Activated CD4-positive, alpha-beta T cell treated with anti-CD3 and anti-CD28 coated beads for 24 hours (primary cell): ENCODE measurements at regions not wholly inside any gene's neighbourhood (a gene's known extent, or its start where the extent isn't known, plus 50 kb on each side); places are given as distances from the start of the nearest gene placed in this dataset.
A peak's percentile ranks its signal among the peaks of the same experiment; 100 is the strongest.

Experiments used
- DNase-seq, 2 donors: peaks; one replicate each; pipeline ENCODE4 v3.0.0-alpha.2; 2020; ENCODE audit warnings: low read depth in 2 of 2

DNA sequence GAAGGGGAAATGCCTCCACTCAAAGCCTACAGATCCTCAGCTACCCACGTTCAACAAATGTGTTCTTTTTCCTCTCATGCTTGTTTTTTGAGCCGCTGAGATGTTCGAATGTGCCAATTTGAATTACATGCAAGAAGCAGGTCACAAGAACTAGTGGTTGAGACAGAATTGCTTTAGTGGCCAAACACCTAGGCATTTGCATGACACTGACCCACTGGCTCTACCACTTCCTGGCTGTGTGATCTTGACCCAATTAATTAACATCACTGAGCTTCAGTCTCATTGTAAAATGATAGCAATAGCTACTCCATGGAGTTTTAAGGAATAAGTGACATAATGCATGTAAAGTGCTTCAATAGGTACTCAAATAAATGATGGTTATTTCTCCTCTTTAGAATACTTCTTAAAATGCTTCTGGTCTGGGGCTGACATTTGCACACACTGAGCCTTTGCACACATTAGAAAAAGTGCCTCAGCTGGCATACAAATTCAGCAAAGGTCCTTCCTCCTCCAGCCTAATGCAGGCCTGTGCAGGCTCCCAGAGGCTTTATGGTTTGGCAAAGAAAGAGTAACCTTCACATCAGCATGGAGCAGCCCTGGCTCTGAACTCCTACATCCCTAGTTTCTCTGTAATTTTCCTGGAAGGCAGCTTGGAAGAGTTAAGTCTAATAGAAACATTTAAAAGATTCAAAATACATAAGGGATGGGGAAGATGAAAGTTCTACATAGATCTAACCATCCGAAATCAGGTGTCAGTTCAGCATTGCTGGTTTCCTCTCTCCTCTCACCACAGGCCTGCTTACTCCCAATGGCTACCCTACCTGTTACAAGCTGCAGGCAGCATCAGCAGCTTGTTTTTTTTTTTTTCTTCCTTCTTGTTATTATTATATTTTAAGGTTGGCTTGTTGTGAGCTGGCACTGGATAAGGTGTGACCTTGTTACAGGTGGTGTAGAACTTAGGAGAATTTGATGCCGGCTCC lies 107.4 kb downstream of the TBX19 start:
- no peak for DNase-seq

DNA sequence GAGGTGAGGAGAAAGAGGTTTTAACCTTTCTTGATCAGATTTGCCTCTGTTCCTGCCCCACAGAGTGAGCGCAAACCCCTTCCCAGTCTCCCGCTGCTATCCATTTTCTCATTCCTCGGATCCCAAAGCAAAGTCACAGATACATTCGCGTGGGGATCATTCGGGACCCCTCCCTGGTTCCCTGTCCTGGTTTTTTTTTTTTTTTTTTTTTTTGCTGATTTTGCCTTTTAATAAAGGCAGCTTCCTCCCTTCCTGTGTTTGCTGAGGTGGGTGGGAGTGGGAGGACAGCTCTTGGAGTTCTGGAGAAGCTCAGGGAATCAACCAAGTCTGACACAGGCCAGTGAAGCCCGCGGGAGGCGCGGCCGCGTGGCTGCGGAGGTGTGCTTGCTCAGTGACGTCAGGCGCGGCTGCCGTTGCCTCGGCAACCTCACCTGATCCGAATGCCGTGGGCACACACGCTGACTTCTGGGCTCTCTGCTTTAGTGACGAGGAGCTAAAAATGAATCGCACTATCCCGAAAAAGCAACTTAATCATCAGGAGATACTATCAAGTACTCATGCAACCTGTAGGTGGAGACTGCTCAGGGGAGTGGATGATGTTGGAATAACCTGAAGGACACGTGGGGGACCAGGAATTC lies 106.4 kb downstream of the TBX19 start:
- peak; percentile 44 to 62 for DNase-seq

DNA sequence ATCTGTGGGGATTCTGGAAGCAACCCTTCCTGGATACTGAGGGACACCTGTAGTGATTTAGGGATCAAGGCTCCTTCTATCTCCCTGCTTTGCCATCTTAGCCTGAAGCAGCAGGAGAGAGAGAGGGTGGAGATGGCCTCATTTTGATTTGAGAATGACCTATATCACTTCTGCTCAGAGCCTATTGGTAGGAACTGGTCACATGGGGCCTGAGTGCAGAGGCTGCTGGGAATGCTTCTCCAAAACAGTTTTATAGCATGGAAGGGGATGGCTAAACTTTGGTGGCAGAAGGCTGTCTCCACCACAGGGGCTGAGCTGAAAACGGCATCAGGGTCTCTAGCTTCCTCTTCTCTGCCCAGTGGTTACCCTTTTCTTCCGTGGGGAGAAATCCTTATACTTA lies 105.8 kb downstream of the TBX19 start:
- no peak for DNase-seq

DNA sequence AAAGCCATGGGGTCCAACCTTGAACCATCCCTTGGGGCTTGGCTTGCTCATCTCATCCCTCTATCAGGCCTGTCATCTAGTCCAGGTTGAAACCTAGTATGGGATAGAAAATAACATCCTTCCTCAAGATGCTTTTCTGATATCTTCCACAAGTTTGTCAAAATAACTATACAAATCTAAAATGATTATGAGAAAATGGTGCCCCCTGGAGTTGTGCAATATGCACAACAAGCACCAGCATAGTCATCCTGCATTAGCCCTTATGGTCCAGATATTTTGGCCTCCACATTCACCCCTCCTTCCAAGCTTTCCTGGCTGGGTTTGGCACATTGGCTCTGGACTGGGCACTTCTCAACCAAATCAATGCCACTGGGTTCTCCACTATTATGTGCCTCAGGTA lies 101.2 kb downstream of the TBX19 start:
- no peak for DNase-seq

DNA sequence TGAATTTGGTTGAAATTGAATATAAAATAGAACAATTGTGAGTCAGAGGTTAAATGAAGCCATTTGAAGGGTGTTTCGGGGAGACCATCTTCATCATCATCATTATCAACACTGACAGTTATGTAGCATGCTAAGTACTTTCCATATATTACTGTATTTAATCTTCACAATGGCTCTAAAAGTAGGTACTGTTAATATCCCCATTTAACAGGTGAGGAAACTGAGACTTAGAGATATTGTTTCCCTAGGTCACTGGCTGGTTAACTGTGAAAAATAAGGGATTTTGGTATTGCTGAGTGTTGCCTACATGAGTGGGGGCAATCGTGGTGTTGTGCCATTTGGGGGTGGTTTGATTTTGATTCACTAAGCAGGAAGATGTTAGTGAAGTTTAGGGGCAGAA lies 100.3 kb downstream of the TBX19 start:
- DNase-seq: no peak

DNA sequence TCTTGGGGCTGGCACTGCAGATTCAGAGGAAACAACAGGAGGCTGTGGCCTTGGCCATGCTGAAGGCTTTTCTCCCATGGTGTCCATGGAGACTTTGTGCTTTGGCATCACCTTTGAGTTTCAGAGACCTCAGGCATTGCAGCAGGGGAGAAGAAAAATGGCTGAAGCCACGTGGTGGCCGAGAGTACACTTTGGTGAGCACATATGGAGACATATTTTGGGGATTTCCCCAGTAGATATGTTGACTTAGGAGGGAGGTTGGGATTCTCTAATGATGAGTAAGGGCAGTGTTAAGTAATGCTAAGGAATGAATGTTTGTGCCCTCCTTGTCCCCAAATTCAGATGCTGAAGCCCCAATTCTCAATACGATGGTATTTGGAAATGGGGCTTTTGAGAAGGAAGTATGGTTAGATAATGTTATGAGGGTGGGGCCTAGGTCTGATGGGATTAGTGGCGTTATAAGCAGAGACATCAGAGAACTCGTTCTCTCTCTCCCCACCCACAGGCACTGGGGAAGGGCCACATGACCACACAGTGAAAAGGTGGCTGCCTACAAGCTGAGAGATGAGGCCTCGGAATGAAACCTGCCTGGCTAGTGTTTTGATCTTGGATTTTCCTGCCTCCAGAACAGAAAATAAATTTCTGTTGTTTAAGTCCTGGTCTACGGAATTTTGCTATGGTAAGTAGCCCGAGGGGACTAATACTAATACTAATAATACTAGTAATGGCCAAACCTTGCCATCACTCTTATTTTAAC lies 98.6 kb downstream of the TBX19 start:
- DNase-seq: no peak

DNA sequence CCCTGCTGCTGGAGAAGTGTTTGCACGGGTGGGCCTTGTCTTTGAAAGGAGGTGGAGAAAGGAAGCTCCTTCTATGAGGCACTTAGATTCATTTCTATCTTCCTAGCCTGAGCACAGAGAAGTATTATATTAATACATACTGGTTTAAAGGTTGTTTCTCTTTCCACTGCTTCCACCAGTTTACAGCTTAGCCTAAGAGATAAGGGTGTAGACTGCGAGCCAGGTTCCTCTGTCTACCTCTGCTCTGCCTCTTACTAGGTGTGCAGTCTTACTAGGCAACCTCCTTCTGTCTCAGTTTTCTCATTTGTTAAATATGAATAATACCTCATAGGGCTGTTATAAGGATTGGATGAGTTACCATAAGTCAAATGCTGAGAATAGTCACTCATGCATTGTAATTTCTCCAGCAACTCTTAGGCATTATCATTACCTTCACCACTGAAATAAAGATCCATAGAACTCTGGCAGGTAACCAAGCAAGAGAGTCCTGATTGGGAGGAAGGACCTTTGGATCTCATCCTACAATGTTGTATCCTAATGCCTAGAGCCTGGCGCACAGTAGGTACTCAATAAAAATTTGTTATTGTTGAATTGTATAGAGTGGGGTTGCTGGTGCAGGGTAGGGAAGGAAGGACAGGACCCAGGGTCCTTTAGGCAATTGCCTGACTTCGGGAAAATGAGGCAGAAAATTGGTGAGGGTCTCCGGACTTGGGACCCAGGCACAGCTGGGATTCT lies 95.1 kb downstream of the TBX19 start:
- DNase-seq: no peak

DNA sequence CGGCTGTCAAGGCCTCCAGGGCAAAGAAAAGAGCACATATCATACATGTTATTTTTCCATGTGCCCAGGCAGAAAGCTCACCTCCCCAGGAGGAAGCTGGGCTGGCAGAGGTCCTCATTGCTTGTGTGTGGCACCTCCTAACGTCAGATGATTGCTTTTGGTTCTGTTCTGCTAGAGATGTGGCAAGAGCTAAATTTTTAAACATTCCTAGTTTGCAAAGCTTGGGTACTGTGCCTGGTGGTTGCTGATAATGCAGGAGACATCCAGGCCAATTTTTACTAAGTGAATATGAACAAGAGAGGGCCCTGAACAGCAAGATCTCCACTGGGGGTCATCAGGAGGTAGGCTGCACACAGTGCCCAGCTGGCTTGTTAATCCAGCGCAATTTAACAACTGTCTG lies 93.9 kb downstream of the TBX19 start:
- no peak for DNase-seq

DNA sequence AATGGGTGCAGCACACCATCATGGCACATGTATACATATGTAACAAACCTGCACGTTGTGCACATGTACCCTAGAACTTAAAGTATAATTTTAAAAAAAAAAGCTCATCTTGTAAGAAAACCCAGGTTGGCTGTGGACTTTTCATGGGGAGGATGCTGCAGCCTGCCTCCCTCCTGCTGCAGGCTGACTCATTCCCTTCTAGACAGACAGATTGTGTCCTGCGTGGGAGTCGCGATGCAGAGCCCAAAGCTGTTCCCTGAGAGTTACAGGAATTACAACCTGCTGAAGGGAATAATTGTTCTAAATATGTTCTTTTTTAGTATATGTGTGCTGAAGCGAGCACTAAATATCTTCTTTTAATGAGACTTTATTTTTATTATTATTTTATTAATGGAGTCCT lies 93.2 kb downstream of the TBX19 start:
- no peak for DNase-seq

DNA sequence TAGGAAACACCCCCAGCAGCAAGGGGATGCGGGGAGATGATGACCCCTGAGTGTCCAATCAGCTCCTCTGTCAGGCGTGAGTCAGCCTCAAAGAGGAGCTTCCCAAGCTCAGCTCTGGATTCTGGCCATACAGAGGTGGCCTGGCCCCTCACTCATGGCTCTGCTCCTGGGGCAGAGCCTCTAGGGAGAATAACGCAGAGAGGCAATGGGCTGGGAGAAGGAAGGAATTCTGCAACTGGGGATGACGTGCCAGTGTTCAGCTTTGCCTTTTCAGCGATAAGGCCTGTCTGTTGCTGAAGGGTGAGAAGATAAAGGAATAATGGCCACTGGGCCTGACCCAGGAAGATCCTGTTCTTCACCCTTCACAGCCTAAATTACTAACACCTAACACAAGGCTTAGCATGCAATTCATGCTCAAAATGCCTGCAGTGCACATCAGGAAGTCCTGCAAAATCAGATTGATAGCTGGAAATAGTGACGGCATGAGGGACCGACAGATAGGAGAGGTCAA lies 92.2 kb downstream of the TBX19 start:
- no peak for DNase-seq

DNA sequence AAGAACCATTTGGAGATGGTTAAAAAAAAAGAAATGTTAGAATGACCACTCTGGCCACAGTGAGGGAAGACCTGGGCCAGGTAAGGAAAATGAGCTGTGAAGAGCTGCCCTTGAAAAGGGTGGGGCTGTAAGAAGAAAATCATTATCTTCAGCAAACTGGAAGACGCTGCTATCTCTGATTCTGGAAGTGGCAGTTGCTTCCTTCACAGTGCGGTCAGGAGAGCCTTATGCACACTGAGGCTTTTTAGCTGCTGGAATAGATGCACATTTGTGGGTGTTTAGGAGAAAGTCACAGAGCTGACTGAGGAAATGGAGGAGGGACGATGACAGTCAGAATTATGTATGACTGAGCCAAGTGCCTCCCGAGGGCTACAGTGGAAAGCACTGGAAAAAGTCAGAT lies 91.6 kb downstream of the TBX19 start:
- DNase-seq: no peak

DNA sequence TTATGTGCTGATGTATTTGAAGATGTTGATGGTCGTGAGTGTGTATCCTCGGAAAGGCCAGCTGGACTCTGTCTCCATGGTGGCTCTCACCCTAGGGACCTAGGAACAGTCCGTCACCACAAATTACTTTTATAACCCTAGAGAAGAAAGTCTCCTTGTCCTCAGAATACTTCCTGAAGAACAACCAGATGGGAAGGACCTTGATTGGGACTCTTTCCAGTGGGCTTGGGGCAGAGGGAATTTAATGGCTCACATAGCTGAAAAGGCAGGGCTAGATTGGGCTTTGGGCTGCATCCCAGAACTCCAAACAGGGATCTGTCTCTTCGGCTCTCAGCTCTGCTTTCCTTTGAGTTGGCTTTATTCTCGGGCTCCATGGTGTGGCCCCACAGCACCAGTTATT lies 90.8 kb downstream of the TBX19 start:
- no peak for DNase-seq

DNA sequence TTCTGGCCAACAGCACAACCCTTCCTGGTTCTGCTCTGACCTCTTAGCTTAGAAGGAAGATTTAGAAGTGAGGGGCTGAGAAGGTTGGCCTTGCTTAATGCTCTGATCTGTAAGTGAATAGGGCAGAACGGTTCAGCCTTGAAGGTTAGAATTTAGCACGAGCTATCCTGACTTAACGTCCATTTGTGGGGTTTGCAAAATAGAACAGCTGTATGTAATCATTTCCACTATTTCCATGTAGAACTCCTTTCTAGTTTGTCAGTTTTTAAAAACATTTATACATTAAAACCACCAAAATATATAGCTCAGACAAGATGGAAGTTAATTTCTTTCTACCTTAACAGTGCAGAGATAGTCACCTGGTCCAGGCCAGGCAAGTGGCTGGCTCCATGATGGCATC lies 89.9 kb downstream of the TBX19 start:
- no peak for DNase-seq

DNA sequence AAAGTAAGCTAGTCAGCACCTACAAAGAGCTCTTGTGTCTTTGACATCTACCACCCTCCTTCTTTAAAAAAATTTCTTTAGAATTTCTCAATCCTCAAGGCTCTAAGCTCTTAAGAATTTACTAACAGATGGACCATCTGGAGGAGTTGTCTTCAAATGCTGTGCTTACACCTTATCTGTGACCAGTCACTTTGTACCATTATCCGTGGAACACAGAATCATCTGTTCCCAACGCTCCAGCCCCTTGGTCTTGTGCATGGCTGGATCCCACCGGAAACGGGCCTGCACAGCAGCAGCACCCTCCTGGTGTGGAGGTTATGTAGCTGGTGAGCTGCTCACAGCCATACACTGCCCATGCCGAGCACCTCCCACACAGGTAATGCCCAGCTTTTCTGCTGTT lies 89.0 kb downstream of the TBX19 start:
- DNase-seq: no peak

DNA sequence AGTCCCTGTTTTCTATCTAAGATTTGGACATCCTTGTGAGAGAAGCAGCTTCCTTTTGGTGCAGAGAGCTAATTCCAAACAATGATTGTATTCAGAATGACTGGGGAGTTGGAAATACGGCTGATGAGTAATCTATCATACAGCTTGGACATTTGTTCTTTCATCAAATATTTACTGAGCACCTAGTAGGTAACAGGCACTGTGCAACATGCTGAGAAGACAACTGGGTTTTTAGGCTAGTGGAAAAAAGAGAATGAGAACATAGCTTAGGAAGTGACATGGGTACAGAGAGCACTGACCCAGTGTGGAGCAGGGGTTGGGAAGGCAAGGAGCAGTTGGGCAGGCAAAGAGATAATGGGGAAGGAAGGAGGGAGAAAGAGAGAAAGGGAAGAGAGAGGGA lies 87.5 kb downstream of the TBX19 start:
- no peak for DNase-seq

DNA sequence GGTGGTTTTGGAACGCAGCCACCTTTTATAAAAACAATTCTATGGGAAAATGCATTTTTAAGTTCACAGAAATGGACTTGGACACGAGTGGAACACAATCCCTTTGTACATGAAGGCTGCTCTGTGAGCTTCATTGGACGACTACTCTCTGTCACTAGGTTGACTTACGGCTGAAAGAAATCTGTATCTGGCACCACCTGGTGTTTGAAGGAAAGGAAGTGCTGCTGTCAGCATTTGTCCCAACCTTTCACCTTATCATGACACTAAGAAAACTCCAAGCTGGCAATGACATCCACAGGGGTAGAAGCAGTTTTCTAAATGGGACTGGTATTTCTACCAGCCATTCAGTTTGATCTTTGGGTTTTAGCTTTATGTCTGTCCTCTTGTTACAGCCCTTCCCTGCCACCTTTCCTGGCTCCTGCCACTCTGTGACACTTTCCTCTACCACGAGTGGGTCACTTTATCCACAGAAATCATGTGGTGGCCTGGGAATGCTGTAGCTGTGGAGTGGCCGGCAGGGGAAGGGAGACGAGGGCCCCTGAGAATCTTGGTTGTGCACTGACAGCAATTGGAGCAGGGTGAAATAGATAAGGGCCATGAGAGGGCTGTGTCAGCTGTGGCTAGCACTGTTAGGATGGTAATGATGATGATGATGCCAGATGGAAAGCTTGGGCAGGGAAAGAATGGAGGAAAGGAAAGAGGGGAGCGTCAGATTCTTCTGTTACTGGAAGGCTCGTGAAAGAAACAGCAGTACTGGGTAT lies 85.2 kb downstream of the TBX19 start:
- DNase-seq: no peak
